ENCODE measurements at regions not wholly inside any gene's neighbourhood (a gene's known extent, or its start where the extent isn't known, plus 50 kb on each side); places are given as distances from the start of the nearest gene placed in this dataset.

DNA sequence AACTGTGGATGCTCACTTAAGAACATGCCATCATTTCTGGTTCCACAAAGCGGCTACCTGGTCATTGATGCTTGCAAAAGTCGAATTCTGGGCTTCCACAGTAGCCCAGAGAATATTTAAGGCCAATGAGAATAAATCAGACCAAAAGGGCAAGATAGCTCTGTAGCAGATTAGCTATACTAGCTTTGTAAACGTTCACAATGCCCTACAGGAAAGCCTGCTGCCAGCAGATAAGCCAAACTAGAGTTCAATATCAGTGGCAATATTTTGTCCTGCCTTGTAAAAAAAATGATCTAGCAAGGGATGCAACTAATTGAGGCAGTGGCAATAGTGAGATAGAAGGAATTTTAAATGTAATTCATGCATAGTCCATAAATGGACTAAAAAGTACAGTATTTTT is 387.7 kb upstream of the TEX13C start:
- TF ChIP-seq, protein P1, sequence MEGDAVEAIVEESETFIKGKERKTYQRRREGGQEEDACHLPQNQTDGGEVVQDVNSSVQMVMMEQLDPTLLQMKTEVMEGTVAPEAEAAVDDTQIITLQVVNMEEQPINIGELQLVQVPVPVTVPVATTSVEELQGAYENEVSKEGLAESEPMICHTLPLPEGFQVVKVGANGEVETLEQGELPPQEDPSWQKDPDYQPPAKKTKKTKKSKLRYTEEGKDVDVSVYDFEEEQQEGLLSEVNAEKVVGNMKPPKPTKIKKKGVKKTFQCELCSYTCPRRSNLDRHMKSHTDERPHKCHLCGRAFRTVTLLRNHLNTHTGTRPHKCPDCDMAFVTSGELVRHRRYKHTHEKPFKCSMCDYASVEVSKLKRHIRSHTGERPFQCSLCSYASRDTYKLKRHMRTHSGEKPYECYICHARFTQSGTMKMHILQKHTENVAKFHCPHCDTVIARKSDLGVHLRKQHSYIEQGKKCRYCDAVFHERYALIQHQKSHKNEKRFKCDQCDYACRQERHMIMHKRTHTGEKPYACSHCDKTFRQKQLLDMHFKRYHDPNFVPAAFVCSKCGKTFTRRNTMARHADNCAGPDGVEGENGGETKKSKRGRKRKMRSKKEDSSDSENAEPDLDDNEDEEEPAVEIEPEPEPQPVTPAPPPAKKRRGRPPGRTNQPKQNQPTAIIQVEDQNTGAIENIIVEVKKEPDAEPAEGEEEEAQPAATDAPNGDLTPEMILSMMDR (conservative IDR thresholded peaks at IDR 0.05 in 1 of 2, IDR thresholded peaks at IDR 0.05 in 1 of 2; ENCODE audit: low read depth in 1 of 2, low read length in 2 of 2): no peak
- TF ChIP-seq EZH2 (IDR thresholded peaks at IDR 0.05; ENCODE audit: low read length, missing control alignments): no peak

Data from fibroblast of lung (primary cell).